NCI-H524 (cell line): ENCODE measurements at regions not wholly inside any gene's neighbourhood (a gene's known extent, or its start where the extent isn't known, plus 50 kb on each side); places are given as distances from the start of the nearest gene placed in this dataset.

Source experiments
- DNase-seq, 2 experiments: peaks; one replicate each; lab custom pipeline; 2025; lab: John Stamatoyannopoulos, UW

DNA sequence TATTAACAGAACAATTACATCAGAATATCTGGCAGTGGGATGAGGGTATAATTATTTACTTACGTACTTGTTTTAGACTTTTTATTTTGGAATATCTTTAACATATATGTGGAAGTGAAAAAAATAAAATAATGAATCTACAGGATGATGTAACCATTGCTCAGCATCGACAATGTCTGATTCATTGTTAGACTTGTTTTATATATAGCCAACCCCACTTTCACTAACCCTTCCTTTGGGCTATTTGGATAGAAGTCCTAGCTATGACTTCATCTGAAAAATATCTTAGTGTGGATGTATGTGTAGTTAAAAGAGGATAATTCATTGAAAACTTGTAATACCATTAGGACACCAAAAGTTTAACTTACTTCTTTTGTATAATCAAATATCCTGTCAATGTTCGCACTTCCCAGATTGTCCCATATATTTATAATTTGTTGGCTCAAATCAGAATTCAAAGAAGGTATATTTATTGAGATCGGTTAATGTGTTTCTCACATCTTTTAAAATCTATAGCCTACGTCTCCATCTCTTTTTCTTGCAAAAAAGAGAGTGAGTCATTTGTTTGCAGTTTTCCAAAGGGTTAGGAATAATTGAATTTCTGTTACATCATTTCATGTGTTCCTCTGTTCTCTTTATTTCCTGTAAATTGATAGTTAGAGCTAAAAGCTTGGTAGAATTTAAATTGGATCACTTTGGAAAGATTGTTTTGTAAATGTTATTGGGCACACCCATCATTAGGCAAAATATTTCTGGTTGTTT is 506.1 kb upstream of the FAM98A start:
- DNase-seq = no peak

DNA sequence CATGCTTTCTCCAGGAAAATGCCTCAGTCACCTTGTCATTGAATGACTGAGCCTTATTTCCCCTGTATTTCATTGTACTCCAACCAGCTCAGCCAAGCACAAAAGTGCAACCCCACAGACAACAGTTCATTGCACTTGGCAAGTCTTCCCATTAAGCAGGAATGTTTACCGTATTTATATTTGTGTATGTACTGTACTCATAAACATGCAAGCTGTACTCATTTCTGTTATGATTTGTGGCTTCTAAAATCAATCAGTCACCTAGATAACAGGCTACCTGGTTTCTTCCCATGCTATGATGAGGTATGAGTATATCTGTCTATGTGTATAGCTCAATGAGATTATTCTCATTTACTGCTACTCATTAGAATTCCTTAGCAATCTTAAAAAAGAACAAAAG is 505.5 kb upstream of the FAM98A start:
- DNase-seq = no peak

DNA sequence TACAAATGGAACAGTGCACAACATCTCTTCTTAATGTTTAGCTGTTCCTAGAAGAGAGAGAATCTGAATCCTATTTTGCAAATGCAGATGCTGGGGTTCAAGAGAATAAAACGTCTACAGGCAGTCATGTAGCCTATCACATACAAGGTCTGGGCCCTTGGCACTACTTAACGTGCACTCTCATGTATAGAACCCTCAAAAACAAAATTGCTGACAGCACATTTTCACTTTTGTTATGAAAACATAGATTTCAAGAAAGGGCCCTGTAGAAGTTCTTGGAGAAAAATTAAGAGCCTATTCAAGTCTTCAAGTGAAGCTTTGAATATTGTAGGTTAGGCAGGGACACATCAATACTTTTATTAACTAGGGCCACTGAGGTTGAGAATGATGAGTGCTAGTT is 504.3 kb upstream of the FAM98A start:
- DNase-seq = no peak

DNA sequence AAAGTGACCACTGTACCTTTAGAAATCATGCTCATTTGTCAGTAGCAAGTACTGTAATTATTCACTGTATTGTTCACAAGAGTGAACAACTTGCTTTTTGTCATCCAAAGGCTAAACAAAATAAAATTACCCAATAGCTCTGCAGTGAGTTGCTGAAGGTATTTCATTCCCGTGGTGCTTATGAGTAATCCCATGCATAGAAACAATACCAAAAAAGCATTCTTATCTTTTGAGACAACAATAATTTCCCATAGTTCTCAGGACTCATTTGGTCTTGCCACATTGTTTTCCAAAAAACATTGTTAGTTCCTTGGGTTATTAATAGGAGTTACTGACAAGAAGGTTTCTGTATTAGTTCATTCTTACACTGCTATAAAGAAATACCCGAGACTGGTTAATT is 503.2 kb upstream of the FAM98A start:
- DNase-seq = no peak

DNA sequence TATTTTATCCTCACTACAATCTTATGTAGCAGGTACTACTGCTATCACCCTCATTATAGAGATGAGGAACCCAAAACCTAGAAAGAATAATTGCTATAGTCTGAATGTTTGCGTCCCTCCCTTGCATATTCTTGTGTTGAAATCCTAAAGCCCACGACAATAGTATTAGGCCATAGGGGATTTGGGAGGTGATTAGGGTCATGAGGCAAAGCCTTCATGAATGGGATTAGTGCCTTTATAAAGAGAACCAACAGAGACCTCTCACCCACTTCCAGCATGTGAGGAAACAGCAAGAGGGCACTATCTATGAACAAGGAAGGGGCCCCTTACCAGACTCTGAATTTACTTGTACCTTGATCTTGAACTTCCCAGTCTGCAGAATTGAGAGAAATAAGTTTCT is 500.3 kb upstream of the FAM98A start:
- no peak for DNase-seq

DNA sequence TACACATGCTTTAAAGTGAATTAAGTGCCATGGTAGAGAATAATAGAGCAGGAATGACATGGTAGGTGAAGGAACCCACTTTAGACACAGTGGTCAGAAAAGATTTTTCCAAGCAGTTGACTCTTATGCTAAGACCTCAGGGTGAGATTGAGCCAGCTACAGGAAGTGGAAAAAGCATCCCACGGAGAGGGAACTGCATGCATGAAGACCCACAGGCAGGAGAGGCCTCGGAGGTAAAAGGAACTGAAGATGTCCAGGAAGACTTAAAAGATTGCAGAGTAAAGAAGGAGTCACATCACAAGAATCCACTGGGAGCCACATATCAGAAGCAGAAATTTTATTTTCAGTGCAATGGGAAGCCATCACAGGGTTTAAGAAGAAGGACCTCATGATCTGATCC is 499.2 kb upstream of the FAM98A start:
- no peak for DNase-seq

DNA sequence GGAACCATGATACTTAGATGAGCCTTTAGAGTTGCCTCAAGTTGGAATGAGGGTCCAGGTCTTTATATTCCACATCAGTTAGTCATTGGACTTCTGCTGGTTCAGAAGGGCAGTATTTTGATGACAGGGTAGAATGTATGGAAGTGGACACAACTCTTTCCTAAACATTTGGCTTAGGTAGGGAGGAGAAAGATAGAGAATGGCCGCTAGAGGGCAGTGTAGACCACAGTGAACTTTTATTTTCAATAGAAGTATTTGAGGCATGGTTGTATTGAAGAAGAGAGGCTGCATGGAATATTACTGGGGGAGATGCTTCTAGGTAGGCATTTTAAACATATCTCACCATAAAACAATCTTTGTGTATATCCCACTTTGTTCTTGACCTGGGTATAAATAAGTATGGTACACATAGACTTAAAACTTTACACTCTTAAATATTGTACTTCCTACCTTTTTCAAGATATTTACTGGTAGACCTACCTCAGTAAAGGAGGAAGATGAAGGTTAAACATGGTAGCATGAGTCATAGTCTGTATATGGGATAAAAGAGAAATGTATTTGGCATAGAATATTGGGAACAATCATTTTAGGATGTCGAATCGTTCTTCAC is 497.6 kb upstream of the FAM98A start:
- peak; percentile 2 to 55 for DNase-seq

DNA sequence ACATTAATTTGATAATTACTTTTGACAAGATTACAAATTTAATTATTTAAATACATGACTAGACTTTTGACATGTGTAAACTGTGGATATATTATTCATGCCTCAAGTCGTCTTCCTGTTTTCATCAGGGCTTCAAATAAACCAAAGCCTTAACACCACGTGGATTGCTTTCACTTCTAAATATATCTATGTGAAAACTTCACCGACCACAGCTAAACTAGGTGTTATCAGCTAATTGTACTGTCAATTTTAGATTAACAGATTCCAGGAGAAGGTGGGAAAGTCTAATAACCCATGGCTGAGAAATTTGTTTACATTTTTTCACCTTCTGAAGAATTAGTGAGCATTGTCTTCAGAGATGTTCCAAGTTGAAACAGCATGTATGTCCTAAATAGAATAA is 494.7 kb upstream of the FAM98A start:
- no peak for DNase-seq

DNA sequence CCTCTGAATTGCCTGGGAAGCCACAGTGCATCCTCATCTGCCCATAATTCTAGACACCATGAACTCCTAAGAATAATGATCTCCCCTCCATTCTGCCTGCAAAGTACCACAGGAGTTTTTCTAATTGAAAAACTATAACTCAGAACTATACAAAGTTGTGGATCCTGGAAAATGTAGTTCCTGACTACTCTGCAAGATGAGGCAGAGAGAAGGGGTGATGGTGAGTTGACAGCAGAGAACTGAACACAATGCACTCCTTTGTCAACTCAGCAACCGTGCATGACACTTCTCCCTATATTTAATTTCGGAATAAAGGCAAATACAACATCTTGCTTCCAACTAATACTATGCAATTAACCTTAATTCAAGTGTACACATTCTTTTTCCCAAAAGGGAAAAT is 471.1 kb upstream of the FAM98A start:
- no peak for DNase-seq

DNA sequence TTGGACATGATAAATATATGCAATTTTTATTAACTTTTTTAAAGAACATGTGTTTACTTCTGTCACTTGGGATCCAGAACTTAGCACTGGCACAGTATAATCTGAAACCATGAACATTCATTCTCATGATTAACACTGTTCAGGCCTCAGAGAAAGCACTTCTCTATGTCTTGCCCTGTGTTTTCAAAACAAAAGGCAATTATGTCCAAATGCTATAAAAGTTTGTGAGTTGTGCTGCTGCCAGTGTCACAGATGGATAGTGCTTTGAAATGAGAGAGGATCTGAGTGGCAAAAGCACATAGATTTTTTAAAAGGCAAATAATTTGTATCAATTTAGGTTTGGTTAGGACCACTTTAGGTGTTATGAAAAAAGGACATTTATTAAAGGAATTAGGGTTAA is 470.5 kb upstream of the FAM98A start:
- no peak for DNase-seq

DNA sequence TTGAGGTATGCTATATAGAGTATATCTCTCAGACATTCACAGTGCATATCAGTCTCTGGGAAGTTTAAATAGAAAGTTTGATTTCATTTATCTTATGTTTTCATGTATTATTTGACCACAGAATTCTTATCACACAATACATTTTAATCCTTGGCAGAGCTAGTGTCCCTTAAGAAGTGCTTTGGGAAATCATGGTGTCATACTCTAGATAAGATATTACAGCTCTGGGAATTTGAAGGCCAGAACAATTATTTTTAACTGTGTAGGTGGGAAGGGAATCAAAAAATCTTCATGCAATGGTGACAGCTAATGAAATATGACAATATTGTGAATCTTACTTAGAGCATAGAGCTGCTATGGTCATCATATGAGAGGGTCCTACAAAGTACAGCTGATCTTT is 451.3 kb upstream of the FAM98A start:
- DNase-seq = no peak

DNA sequence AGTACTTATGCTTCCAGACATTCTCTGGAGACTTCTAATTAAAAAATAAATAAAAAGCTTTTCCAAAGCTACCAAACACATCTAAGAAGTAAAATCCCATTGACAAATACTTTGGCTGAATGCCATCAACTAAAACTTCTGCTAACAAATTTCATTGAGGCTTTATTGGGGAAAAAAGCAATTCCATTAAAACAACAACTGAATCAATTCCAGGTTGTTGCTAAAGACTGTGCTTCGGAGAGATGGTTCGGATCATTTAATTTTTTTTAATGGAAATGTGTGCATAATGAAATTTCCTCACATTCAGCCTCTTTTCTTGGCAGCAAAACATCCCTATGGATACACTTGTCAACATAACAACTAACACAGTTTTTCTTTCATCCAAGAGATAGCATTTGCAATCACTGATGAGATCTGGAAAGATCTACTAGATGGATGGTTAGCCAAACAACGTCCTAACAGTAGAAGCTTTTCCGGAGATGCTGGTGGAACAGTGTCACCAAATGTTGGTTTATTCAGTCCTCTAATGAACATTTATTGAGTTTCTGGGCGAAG is 446.1 kb upstream of the FAM98A start:
- no peak for DNase-seq

DNA sequence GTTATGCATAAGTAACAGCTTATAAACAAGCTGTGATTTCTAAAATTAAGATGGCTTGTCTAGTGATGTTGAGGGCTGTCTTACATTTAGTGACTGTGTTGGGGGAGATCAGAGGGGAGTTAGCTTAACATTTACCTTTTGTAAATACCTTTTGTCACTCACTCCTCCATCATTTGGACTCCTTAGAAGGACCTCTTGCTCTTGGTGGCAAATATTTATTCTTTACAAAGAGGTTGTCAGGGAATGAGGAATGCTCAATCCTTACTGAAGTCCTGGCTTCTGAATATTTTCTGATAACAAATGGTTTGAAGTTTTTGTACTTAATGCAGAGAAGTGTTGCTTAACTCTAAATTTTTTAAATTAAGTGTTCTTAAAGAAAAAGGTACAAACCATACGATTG is 438.8 kb upstream of the FAM98A start:
- DNase-seq = no peak

DNA sequence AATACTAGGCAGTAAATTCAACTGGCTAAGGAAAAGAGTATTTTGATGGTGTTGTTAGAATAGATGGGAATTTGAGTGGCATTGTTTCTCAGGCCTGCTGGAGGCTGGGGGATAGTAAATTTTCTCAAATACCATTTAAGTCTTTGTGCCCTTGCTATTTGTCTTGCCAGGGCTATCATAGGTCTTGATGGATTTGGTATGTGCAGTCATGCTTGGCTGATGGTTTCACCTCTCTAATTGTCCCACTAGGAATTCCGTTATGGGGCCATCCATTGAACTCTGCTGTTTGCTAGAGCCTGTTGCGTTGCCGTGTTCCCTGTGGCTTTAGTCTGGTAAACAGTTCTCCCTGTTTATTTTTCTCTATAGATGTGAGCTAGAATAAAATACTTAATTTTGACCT is 438.1 kb upstream of the FAM98A start:
- no peak for DNase-seq

DNA sequence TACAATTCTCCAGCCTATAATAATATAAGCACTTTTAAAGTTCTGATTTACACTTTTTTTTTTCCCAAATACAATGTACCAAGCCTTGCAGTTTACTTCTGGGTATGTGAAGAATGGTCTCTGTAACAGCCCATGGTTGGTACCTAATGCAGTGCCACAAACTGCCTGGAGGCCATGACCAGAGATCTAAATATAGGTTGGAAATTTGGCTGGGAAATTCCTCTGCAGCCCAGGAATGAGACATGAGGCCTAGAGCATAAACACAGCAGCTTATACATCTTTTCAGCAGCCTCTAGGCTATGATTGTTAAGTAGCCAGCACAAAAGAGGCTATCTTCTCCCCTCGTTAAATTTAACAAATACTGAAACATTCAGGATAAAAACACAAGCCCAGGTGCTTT is 432.0 kb upstream of the FAM98A start:
- no peak for DNase-seq

DNA sequence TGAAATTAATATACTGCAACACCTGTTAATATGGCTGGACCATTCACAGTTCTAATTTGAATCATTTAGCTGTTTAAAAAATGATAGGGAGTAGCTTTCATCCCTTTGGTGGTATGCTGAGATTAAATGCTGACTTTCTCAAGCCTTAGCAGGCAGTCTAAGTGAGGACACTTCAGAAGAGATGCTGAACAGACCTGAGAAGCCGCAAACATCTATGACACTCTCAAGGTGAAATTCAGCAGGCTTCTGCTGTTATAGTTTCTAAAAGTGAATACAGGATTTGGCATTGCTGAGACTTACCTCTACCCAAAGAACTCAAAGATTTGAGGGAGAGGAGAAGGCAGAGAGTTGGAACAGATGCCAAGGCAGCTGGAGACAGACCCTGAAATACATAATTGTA is 431.2 kb upstream of the FAM98A start:
- DNase-seq = no peak

DNA sequence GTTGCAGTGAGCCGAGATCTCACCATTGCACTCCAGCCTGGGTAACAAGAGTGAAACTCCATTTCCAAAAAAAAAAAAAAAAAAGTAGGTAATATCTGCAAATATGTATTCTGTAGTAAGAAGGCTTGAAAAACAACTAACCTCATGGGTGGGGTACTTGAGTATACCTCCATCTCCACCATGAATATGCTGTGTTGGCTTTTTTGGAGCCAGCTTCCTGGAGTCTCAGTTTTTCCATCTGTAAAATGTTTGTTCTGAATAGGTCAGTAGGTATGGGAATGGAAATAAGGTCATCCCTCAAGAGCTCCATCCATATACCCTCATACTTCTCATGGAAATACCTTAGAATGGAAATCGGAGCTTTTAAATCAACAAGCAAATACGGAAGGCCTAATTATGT is 430.0 kb upstream of the FAM98A start:
- DNase-seq = no peak

DNA sequence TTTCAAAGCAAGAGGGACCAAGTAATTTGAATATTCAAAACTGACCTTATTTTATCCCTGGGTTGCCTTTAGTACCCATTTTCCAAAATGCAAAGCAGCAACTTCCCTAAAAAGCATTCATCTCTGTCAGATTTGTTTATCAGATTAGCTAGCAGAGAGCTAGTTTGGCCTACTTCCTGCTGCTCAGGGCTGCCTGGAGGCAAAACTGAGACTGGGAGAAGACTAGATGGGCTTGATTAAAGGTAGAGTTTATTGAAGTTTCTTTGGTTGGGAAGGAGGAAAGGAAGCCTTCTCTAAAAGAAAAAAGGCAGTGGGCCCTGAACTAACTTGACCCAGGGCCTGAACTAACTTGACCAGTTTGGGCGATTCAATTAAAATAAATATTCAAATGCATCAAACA is 426.1 kb upstream of the FAM98A start:
- DNase-seq = no peak

DNA sequence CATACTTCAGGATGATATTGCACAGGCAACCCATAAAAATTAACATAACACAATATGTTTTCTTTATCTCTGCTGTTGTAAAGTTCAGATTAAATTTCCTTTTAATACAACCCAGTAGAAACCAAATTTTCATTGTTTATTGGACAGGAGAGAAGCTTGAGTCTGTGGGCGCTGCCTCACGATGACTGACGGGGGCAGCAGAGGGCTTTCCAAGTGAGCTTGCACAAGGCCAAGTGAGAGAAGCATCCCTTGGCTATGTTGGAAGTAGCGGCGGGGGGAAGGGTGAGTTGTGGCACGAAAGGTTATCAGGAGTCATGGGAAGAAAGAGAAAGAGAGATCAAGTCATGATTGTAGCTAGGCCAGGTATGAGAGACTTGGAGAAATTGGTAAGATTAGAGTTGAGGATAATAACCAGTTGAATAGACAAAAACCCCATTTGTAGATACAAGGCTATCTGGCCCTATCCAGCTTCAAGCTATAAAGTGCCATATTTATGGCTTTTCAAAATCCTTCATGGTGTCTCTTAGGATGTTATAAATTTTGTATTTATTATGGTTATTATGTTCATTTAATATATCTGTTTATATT is 413.7 kb upstream of the FAM98A start:
- peak; percentile 11 to 59 for DNase-seq

DNA sequence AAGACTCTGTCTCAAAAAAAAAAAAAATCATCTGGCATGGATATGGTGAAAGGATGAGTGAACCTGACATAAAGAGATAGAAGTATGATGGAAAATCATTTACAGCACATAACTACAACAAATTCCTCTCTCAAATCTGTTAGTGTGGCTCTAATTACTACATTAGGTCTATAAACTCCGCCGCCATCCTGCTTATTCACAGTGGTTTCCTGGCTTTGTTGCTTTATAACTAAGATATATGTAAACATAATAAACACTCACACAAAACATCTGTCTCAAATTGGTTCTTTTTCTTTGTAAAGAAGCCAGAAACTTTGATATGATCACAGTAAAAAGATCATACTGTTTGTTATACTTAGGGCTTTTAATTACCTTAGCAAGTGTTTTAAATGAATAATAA is 412.6 kb upstream of the FAM98A start:
- DNase-seq = no peak

DNA sequence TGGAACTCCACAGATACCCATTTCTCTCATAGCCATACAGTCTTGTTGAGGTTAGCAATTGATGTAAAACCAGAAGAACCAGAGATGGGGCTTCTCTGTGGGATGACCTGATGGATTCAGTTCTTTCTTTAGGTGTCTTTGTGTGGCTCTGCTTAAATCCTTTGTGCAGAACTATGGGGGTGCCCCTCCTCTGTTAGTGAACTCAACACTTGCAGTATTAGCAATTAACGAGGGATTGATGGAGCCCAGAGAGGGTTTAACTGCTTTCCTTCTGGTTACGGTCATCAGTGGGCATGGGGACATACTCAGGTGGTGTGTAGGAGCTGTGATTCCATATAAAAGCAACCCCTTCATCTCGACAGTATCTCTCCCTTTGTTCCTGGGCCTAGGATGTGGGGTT is 406.8 kb upstream of the FAM98A start:
- no peak for DNase-seq

DNA sequence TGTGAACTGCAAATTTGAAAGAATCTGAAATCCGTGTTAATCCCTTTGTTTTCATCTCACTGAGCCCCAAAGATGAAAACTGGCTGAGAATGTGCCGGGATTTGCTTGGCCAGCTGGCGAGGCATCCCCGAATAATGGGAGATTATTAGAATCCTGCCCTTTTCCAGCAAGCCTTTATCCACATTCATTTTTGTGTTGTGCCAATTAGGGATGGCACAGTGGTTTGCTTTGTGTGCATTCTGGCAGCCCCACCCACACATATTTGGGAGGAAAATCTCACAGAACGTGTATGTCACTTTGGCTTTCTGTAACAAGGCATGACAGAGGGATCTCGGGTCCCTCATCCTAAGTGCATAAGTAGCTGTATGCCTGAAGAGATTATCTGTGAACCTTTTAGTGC is 405.8 kb upstream of the FAM98A start:
- no peak for DNase-seq

DNA sequence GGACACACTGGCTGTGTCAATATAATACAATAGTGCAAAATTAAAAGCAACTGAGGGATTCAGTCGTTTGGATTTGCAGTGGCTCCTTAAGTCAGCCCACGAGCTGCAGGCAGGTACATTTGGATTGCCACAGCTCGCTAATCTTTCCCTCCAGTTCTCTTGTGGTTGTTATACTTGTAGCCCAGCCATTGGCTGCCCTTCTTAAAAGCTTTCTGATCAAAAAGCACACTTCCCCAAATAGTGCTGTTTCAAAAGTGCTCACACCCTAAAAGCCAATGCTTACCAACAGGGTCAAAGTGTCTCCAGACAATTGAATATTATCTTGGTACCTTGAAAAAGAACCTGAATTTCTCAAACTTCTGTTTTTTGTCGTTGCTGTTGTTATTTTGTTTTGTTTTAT is 404.7 kb upstream of the FAM98A start:
- DNase-seq = no peak

DNA sequence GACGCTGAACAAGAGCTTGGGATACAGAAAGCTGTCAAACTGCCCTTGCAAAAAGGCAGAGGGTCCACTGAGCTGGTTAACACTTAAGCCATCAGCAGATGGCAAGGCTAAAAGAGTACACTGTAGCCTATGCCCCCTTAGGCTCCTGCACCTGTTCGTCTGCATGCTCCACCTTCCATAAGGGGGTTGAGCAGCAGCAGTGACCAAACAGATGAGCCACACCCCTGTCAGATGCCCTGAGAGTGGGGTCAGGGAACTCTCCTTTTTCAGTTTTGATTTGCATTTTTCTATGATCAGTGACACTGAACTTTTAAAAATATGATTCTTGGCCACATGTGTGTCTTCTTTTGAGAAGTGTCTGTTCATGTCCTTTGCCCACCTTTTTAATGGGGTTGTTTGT is 402.5 kb upstream of the FAM98A start:
- DNase-seq = no peak
